ENCODE measurements at regions not wholly inside any gene's neighbourhood (a gene's known extent, or its start where the extent isn't known, plus 50 kb on each side); places are given as distances from the start of the nearest gene placed in this dataset.

- TF ChIP-seq NONO (IDR thresholded peaks at IDR 0.05) = no peak
- no peak for TF ChIP-seq NONO (CRISPR knock-in tag; conservative IDR thresholded peaks at IDR 0.05)
- TF ChIP-seq XBP1 (CRISPR knock-in tag; IDR thresholded peaks at IDR 0.05) = no peak
- TF ChIP-seq, protein P1, sequence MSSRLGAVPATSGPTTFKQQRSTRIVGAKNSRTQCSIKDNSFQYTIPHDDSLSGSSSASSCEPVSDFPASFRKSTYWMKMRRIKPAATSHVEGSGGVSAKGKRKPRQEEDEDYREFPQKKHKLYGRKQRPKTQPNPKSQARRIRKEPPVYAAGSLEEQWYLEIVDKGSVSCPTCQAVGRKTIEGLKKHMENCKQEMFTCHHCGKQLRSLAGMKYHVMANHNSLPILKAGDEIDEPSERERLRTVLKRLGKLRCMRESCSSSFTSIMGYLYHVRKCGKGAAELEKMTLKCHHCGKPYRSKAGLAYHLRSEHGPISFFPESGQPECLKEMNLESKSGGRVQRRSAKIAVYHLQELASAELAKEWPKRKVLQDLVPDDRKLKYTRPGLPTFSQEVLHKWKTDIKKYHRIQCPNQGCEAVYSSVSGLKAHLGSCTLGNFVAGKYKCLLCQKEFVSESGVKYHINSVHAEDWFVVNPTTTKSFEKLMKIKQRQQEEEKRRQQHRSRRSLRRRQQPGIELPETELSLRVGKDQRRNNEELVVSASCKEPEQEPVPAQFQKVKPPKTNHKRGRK (CRISPR knock-in tag; IDR thresholded peaks at IDR 0.05) = no peak; the same call in 1 of the 2 replicates
- no peak; the same call in 1 of the 2 replicates for TF ChIP-seq ZNF614 (CRISPR knock-in tag; IDR thresholded peaks at IDR 0.05; ENCODE audit: borderline replicate concordance)
- TF ChIP-seq SMARCE1 (IDR thresholded peaks at IDR 0.05; ENCODE audit: borderline replicate concordance) = no peak
- no peak for TF ChIP-seq TEF (CRISPR knock-in tag; IDR thresholded peaks at IDR 0.05)
- no peak for TF ChIP-seq ZBTB38 (CRISPR knock-in tag; IDR thresholded peaks at IDR 0.05)
- TF ChIP-seq ZBTB46 (CRISPR knock-in tag; IDR thresholded peaks at IDR 0.05; ENCODE audit: borderline replicate concordance) = no peak
- no peak for TF ChIP-seq PAXIP1 (CRISPR knock-in tag; conservative IDR thresholded peaks at IDR 0.05)
- no peak for TF ChIP-seq ZZZ3 (CRISPR knock-in tag; IDR thresholded peaks at IDR 0.05; ENCODE audit: borderline replicate concordance)
- no peak for TF ChIP-seq CHD4 (IDR thresholded peaks at IDR 0.05; ENCODE audit: borderline replicate concordance, low read length)
- TF ChIP-seq TBX2 (CRISPR knock-in tag; IDR thresholded peaks at IDR 0.05; ENCODE audit: borderline replicate concordance) = peak; percentile 49
- TF ChIP-seq ZNF75D (CRISPR knock-in tag; IDR thresholded peaks at IDR 0.05; ENCODE audit: borderline replicate concordance) = no peak
- no peak for TF ChIP-seq HOXA7 (CRISPR knock-in tag; IDR thresholded peaks at IDR 0.05)
- no peak for TF ChIP-seq IRF9 (CRISPR knock-in tag; IDR thresholded peaks at IDR 0.05; ENCODE audit: borderline replicate concordance)
- no peak for TF ChIP-seq ZNF34 (CRISPR knock-in tag; IDR thresholded peaks at IDR 0.05; ENCODE audit: borderline replicate concordance)
- TF ChIP-seq EHMT2 (IDR thresholded peaks at IDR 0.05; ENCODE audit: borderline replicate concordance, low read depth, low read length) = no peak
- peak; percentile 61 for TF ChIP-seq NFYB (CRISPR knock-in tag; IDR thresholded peaks at IDR 0.05)
- TF ChIP-seq MATR3 (CRISPR knock-in tag; IDR thresholded peaks at IDR 0.05) = no peak
- no peak for TF ChIP-seq CCAR2 (optimal IDR thresholded peaks at IDR 0.05; ENCODE audit: low read depth, low read length)
Measured at GRCh38 chr6:27177485-27178406, 69.8 kb upstream of the PRSS16 start (continued).

Data from HepG2 (cell line).